ENCODE measurements at regions not wholly inside any gene's neighbourhood (a gene's known extent, or its start where the extent isn't known, plus 50 kb on each side); places are given as distances from the start of the nearest gene placed in this dataset.

DNA sequence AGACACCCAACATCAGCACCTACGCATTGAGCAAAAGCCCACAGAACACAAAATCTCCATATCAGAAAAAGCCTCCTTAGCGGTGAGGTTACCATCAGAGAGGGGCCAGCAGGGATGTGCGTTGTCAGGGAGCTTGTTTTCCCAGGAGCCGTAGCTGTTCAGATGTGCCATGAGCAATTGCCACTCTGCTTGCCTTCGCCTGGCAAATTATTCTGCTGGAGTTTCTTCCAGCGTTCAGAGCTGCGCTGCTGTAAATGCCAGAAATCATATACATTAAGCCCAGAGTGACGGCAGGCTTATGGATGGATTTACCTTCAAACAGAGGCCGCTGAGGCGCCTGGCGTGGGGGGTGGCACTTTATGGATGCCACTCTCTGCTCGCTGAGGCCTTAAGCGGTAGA is 632.3 kb downstream of the BCOR start:
- FAIRE-seq: no peak
- DNase-seq (ENCODE audit: insufficient read length, low spot score): no peak
- no peak for TF ChIP-seq POLR2A (IDR thresholded peaks at IDR 0.05; ENCODE audit: low read depth, low read length)

DNA sequence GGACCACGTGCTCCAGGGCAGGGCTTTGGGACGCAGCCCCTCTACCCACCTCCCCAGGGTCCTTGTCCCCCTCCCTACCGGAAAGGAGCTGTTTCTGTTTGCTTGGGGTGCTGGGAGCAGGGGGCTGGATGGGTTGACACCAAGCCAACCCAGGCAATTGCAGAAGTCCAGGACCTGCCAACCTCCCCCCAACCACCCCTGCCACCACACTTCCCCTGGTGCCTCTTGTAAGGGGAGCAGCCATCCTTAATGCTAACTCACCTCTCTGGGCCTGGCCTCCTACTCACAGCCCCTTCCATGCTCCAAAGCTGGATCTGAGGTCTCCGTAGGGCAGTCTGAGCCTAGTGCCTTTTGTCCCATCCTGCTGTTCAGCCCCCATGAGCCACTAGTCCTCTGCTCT is 631.9 kb downstream of the BCOR start:
- FAIRE-seq (no peak), DNase-seq (ENCODE audit: insufficient read length, low spot score) (no peak)
- no peak for TF ChIP-seq POLR2A (IDR thresholded peaks at IDR 0.05; ENCODE audit: low read depth, low read length)

DNA sequence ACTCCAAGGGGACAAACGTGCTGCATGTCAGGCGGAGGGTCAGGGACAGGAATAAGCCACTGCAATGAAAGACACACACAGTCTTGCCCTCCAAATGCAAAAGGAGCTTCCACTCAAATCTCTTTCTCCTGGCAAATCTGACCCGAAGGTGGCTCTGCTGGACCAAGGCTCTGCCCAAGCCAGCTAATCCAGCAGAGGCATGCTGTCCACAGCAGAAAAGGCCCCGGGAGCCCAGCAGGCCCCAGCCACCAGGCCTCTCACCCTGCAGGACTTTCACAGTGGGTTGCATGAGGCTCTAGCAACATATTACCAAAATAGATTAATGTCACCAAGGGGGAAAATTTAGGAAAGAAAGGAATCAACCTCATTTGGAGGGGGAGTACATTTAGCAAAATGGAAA is 628.6 kb downstream of the BCOR start:
- no peak for DNase-seq (ENCODE audit: insufficient read length, low spot score)
- TF ChIP-seq POLR2A (IDR thresholded peaks at IDR 0.05; ENCODE audit: low read depth, low read length): no peak
- FAIRE-seq: no peak

GRCh38 chrX:39470588-39471407 is 627.0 kb downstream of the BCOR start:
- no peak for FAIRE-seq
- no peak for DNase-seq (ENCODE audit: insufficient read length, low spot score)
- no peak for TF ChIP-seq POLR2A (IDR thresholded peaks at IDR 0.05; ENCODE audit: low read depth, low read length)

GRCh38 chrX:39472161-39472560 is 625.6 kb downstream of the BCOR start:
- DNase-seq (ENCODE audit: insufficient read length, low spot score) (no peak), FAIRE-seq (no peak)

DNA sequence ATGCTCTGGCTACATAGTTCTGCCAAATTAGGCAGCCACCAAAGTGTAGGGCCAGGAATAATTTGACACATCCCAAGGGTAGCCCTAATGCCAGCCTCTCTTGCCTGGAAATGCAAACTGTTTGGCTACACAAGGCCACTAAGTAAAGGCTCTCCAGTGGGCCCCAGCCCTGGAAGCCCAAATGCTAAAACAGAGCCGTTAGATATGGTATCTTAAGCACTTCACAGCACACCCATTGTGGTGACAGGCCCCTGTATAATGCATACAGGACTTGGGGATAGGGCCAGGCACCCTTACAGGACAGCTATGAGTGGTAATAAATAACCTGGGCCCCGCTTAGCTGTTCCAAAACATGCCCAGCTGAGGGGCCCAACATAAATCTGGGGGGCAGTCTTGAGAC is 623.9 kb downstream of the BCOR start:
- no peak for DNase-seq (ENCODE audit: insufficient read length, low spot score)
- TF ChIP-seq POLR2A (IDR thresholded peaks at IDR 0.05; ENCODE audit: low read depth, low read length): no peak
- FAIRE-seq: no peak

More at GRCh38 chrX:39472161-39472560, 625.6 kb downstream of the BCOR start:
- TF ChIP-seq POLR2A (IDR thresholded peaks at IDR 0.05; ENCODE audit: low read depth, low read length): no peak

- FAIRE-seq (no peak), DNase-seq (ENCODE audit: insufficient read length, low spot score) (no peak)
- no peak for TF ChIP-seq POLR2A (IDR thresholded peaks at IDR 0.05; ENCODE audit: low read depth, low read length)
These were observed 622.4 kb downstream of the BCOR start for GRCh38 chrX:39475372-39475771.

GRCh38 chrX:39476604-39477021 is 621.1 kb downstream of the BCOR start:
- FAIRE-seq (no peak), DNase-seq (ENCODE audit: insufficient read length, low spot score) (no peak)
- TF ChIP-seq POLR2A (IDR thresholded peaks at IDR 0.05; ENCODE audit: low read depth, low read length): no peak

- DNase-seq (ENCODE audit: insufficient read length, low spot score) (no peak), FAIRE-seq (no peak)
- no peak for TF ChIP-seq POLR2A (IDR thresholded peaks at IDR 0.05; ENCODE audit: low read depth, low read length)
These were observed 620.6 kb downstream of the BCOR start for GRCh38 chrX:39477031-39477761.

- DNase-seq (ENCODE audit: insufficient read length, low spot score): no peak
- TF ChIP-seq POLR2A (IDR thresholded peaks at IDR 0.05; ENCODE audit: low read depth, low read length): no peak
- FAIRE-seq: no peak
These were observed 620.0 kb downstream of the BCOR start for GRCh38 chrX:39477762-39478120.

- no peak for TF ChIP-seq POLR2A (IDR thresholded peaks at IDR 0.05; ENCODE audit: low read depth, low read length)
- DNase-seq (ENCODE audit: insufficient read length, low spot score): no peak
- no peak for FAIRE-seq
These were observed 617.9 kb downstream of the BCOR start for GRCh38 chrX:39479856-39480255.

DNA sequence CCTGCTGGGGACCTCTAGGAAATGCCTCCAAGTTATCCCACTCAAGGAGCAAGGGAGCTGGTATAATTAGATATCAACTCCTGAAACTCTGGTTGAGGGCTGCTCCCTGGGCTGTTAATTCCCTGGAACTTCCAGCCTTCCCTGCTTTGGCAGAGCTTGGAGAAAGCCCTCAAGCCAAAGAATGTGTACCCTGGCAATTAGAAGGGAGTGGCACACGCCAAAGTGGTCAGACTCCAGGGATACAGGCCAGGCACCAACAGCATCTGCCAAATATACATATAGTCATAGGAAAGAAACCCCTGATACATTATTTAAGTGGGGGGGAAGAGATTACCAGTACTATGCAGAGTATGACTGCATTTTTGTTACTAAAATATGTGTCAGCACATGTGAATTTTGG is 616.8 kb downstream of the BCOR start:
- FAIRE-seq (no peak), DNase-seq (ENCODE audit: insufficient read length, low spot score) (no peak)
- no peak for TF ChIP-seq POLR2A (IDR thresholded peaks at IDR 0.05; ENCODE audit: low read depth, low read length)

DNA sequence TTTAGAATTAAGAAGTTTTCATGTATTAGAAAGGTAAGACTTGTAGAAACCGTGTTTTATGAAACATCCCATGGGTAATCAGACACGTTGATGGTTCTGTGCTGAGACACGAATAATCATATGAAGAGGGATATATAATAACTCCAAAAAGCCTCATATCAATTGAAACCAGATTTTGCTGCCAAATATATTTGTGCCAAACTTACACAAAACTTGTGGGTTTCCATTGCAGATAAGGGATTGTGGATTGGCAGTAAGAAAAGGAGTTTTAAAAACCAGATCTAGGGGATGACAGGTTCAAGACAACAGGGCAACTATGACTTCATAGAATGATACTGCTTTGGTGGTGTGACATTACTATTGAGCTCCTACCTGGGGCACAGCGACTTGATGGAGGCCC is 616.1 kb downstream of the BCOR start:
- FAIRE-seq: no peak
- no peak for TF ChIP-seq POLR2A (IDR thresholded peaks at IDR 0.05; ENCODE audit: low read depth, low read length)
- DNase-seq (ENCODE audit: insufficient read length, low spot score): no peak

DNA sequence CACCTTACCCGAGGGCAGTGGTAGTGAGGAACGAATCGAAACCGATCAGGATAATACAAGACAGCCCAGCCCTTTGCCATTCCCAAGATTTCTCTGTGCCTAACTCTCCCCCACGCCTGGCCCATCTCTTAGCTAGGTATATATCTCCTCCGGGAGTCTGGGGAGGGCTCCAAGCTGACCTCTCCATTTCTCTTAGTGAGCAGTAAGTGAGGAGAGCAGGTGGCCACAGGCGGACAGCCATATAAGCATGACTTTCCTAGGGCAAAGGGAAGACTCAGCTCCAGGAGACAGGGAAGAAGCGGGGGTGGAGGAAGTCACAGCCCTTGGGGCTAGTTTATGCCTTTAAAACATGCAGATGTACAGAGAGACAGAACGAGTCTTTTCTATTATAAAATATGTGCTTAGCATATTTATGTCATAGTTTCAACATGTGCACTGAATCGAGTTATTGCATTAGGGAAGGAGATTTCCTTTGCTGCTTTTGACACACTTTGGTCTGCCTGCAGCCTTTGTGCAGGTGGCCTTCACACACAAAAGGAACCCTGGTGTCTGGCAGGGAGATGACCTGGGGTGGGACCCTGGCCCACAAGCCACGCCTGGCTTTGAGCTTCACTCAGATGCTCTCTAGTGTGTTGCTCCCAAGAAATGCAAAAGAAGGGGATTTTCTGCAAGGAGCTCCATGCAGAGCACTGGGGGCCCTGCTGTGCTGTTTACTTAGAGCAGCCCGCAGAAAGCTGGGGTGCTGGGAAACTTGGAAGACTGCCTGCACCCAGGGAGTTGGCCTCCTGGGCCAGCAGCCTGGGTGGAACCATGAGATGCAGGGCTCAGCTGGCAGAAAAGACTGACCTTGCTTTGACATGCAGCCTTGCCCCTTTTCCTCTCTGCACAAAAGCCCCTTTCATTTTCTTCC is 613.3 kb downstream of the BCOR start:
- DNase-seq (ENCODE audit: insufficient read length, low spot score): no peak
- TF ChIP-seq POLR2A (IDR thresholded peaks at IDR 0.05; ENCODE audit: low read depth, low read length): no peak
- no peak for FAIRE-seq
